22Rv1 (cell line): ENCODE measurements at regions not wholly inside any gene's neighbourhood (a gene's known extent, or its start where the extent isn't known, plus 50 kb on each side); places are given as distances from the start of the nearest gene placed in this dataset.

Source experiments
- CTCF ChIP-seq: fragments of 450-650 bp; IDR thresholded peaks from 2 replicates; pipeline ENCODE4 v1.5.1; 2017; ENCODE audit warnings: mild to moderate bottlenecking
- ZFX ChIP-seq: fragments of 450-650 bp; IDR thresholded peaks from 2 replicates; pipeline ENCODE4 v1.6.1; 2017; ENCODE audit warnings: antibody characterized with exemption, borderline replicate concordance

- TF ChIP-seq CTCF (no peak), ZFX (no peak)
These were observed 68.2 kb upstream of the NECTIN1 start for GRCh38 chr11:119797123-119797611.
